K562 (cell line): ENCODE measurements at regions not wholly inside any gene's neighbourhood (a gene's known extent, or its start where the extent isn't known, plus 50 kb on each side); places are given as distances from the start of the nearest gene placed in this dataset.

Source experiments
- ATAC-seq: fragments of 200-7000 bp; cut with Tn5 transposase; 3 replicates; pipeline ENCODE4 v1.9.1; 2020; ENCODE audit warnings: moderate library complexity
- BruUV-seq: library from RNA; stranded (reverse); fragments of 400-500 nt; replicated peaks from 2 replicates; lab custom pipeline; 2021; lab: Mats Ljungman, UMichigan
- CTCF ChIA-PET: fragments of 300-600 bp; formaldehyde crosslinking; extraction: SDS; loops from one replicate; lab custom pipeline; 2021; ENCODE audit warnings: low intra/inter-chr PET ratio; lab: Yijun Ruan, JAX
- POLR2A ChIA-PET: fragments of 300-600, 350-650 bp; sonication (Branson Sonifier 250); formaldehyde crosslinking; extraction: SDS; loops from one replicate; lab custom pipeline; 2021; ENCODE audit warnings: antibody characterized with exemption, inconsistent platforms; lab: Yijun Ruan, JAX
- DNase-seq, 4 experiments: peaks; one replicate each; pipeline versions ENCODE4 v3.0.0 to v3.0.0-alpha.2; 2011 to 2018; ENCODE audit warnings: low spot score in 3 of 4, mixed read lengths in 3 of 4; ENCODE audit errors: extremely low read depth in 1 of 4
- FAIRE-seq: peaks from 2 replicates; lab custom pipeline; 2011; peaks lifted over from hg19 to GRCh38; lab: Jason Lieb, UNC
- H2AFZ ChIP-seq: 2 replicates; pipeline ENCODE4 v1.6.0; 2011; ENCODE audit warnings: low read depth, low read length, control low read depth, inconsistent platforms
- H3K27ac ChIP-seq: fragments of 200-600 bp; 3 replicates; pipeline ENCODE4 v1.8.0; 2011; ENCODE audit warnings: low read depth, mild to moderate bottlenecking, control low read depth, inconsistent platforms, low read length, moderate library complexity, mixed read lengths; ENCODE audit errors: extremely low read depth
- H3K27me3 ChIP-seq, 2 experiments: fragments of 300-600 bp in 1 of 2; 2 replicates in 1 of 2; 3 replicates in 1 of 2; pipeline versions ENCODE4 v1.6.0 to v1.8.0; 2011; ENCODE audit warnings: inconsistent platforms in 2 of 2, low read length in 2 of 2, mild to moderate bottlenecking in 1 of 2, mixed read lengths in 1 of 2, moderate library complexity in 1 of 2; ENCODE audit not compliant: control insufficient read depth in 2 of 2, insufficient read depth in 2 of 2
- H3K36me3 ChIP-seq: fragments of 300-600 bp; 3 replicates; pipeline ENCODE4 v1.8.0; 2011; ENCODE audit warnings: mild to moderate bottlenecking, low read length, inconsistent platforms; ENCODE audit not compliant: control insufficient read depth, insufficient read depth
- H3K4me1 ChIP-seq, 2 experiments: fragments of 200-600 bp in 1 of 2; replicated peaks in 1 of 2; 2 replicates in 1 of 2; 3 replicates in 1 of 2; pipeline versions ENCODE4 v1.5.1 to v1.8.0; 2011; ENCODE audit warnings: inconsistent platforms in 2 of 2, low read length in 2 of 2, mild to moderate bottlenecking in 1 of 2, mixed read lengths in 1 of 2, moderate library complexity in 1 of 2; ENCODE audit not compliant: control insufficient read depth in 2 of 2, insufficient read depth in 2 of 2
- H3K4me2 ChIP-seq: 2 replicates; pipeline ENCODE4 v1.6.1; 2011; ENCODE audit warnings: low read length, control low read depth, inconsistent platforms, mixed read lengths; ENCODE audit not compliant: insufficient read depth
- H3K4me3 ChIP-seq: fragments of 200-600 bp; sonication (generic), shearing (Covaris generic); 2 replicates; pipeline ENCODE4 v1.5.1; 2016; ENCODE audit warnings: control low read depth, inconsistent platforms
- H3K79me2 ChIP-seq: fragments of 200-600 bp; 3 replicates; pipeline ENCODE4 v1.8.0; 2011; ENCODE audit warnings: low read length, inconsistent platforms; ENCODE audit not compliant: control insufficient read depth, insufficient read depth
- H3K9ac ChIP-seq, 2 experiments: 2 replicates each; pipeline versions ENCODE4 v1.6.0 to v1.6.1; 2011; ENCODE audit warnings: low read depth in 2 of 2, low read length in 2 of 2, control low read depth in 1 of 2, inconsistent platforms in 1 of 2, mild to moderate bottlenecking in 1 of 2, mixed read lengths in 1 of 2; ENCODE audit not compliant: insufficient read depth in 1 of 2
- H3K9me1 ChIP-seq: one replicate; pipeline ENCODE4 v1.6.0; 2011; ENCODE audit warnings: inconsistent platforms, mild to moderate bottlenecking, low read length, moderate library complexity; ENCODE audit not compliant: control insufficient read depth, insufficient read depth
- H3K9me3 ChIP-seq: replicated peaks from 2 replicates; pipeline ENCODE4 v1.5.1; 2011; ENCODE audit warnings: low read depth, low read length, inconsistent platforms; ENCODE audit not compliant: control insufficient read depth, insufficient read depth
- H4K20me1 ChIP-seq: replicated peaks from 2 replicates; pipeline ENCODE4 v1.6.1; 2011; ENCODE audit warnings: low read length, inconsistent platforms, mixed read lengths; ENCODE audit not compliant: control insufficient read depth, insufficient read depth
- HDAC3 ChIP-seq: fragments of 450-650 bp; IDR thresholded peaks from 2 replicates; pipeline ENCODE4 v1.6.1; 2018; ENCODE audit warnings: borderline replicate concordance, mild to moderate bottlenecking, moderate library complexity; ENCODE audit not compliant: partially characterized antibody
- MAFF ChIP-seq: IDR thresholded peaks from 2 replicates; pipeline ENCODE4 v1.6.1; 2012; ENCODE audit warnings: low read length, improper control_type of control experiment
- ZC3H11A ChIP-seq: IDR thresholded peaks from 2 replicates; pipeline ENCODE4 v1.6.1; 2012; ENCODE audit warnings: low read depth, low read length, improper control_type of control experiment
- WGBS: fragments of 100-300 bp; shearing (Covaris generic); methylation state at CpG from one replicate; pipeline ENCODE4 v1.1.6; 2016; ENCODE audit warnings: low coverage, mixed read lengths; ENCODE audit not compliant: insufficient coverage; ENCODE audit errors: missing lambda C conversion rate; 5-methylcytosine and 5-hydroxymethylcytosine counted together
- in situ Hi-C: fragments of 300-500 bp; cut with MboI; formaldehyde crosslinking; loops from 4 replicates; pipeline ENCODE4 v1.15.0; 2018; ENCODE audit warnings: inconsistent platforms, mixed read lengths
- intact Hi-C: fragments of 100-400 bp; cut with micrococcal nuclease; formaldehyde crosslinking; loops from 2 replicates; pipeline ENCODE4 v1.14.2; 2022
- TF ChIP-seq, protein P1 (sequence below): sonication (generic); formaldehyde crosslinking; IDR thresholded peaks from 2 replicates; pipeline ENCODE4 v1.8.0; 2022; ENCODE audit warnings: mild to moderate bottlenecking, low read depth, missing genetic modification reagents

DNA sequence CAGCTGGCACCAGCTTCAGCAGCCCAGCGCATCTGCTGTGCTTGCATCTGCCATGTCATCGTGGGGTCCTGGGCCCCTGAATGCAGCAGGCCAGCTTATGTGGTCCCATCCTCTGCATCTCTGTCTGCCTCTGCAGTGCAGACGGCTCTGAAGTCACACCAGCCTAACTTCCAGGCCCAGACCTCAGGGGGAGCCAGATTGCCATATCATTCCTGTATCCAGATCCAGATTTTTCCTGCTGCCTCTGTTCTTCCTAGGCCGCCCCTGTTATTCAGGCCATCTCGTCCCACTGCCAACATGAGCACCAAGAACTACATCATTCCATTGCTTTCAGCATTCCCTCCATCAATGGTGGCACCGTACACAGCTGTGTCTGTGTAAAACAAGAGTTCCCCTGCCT, 571.6 kb downstream of the UQCRFS1 start (continued):
- TF ChIP-seq, protein P1, sequence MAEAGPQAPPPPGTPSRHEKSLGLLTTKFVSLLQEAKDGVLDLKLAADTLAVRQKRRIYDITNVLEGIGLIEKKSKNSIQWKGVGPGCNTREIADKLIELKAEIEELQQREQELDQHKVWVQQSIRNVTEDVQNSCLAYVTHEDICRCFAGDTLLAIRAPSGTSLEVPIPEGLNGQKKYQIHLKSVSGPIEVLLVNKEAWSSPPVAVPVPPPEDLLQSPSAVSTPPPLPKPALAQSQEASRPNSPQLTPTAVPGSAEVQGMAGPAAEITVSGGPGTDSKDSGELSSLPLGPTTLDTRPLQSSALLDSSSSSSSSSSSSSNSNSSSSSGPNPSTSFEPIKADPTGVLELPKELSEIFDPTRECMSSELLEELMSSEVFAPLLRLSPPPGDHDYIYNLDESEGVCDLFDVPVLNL, result no peak
- no peak for TF ChIP-seq MAFF

DNA sequence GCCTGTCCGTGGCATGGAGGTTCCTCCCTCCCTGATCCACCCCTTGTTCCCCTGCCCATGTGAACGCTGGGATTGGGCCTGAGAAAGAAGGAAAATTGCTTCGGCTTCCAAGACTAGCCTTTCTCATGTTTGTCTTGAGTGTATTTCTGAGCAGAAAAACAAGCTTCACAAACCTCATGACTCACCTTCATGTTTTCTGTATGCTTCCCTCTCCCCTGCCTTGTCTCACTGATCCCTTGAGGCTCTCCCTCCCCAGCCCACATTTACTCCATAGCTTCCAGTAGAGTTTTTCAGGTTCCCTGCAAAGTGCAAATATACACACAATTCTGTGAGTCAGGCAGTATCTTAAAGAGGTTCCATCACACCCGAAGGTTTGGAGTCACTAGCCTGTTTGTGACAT, 572.4 kb downstream of the UQCRFS1 start:
- Histone ChIP-seq H3K9ac (no peak overlapping the region), H2AFZ (no peak overlapping the region), H3K27ac (no peak overlapping the region), H3K4me1 (peaks cover 0 to 6% of the 10 kb centered on the region in 2 experiments; a peak in 2 of 5 replicates), H3K36me3 (no peaks in the 10 kb centered on the region), H3K27me3 (no peaks in the 10 kb centered on the region), H3K9me1 (no peaks in the 10 kb centered on the region), H4K20me1 (no peaks in the 10 kb centered on the region), H3K9me3 (no peaks in the 10 kb centered on the region), H3K4me3 (no peak overlapping the region), H3K4me2 (no peak overlapping the region), H3K79me2 (no peaks in the 10 kb centered on the region)
- ATAC-seq (no peak), DNase-seq (no peak), FAIRE-seq (no peak)
- POLR2A ChIA-PET, result interaction anchor here (0.5 to 0.9 kb wide), 3 partner anchors 30 to 117 kb away, joined by 3 to 6 read pairs (median 3); no protein-coding TSS in a partner anchor
- CTCF ChIA-PET, result no interaction called here
- intact Hi-C loops, result loop anchor here (5.0 kb wide), 1 partner anchor 67 kb away; no protein-coding TSS in a partner anchor
- in situ Hi-C loops, result no loop called here
- TF ChIP-seq ZC3H11A (no peak), HDAC3 (no peak)
- WGBS, result 43% methylated on average over 4 of the region's 4 CpGs
- no TSS peak for BruUV-seq
